ENCODE measurements at regions not wholly inside any gene's neighbourhood (a gene's known extent, or its start where the extent isn't known, plus 50 kb on each side); places are given as distances from the start of the nearest gene placed in this dataset.
"Not testable (repeated sequence)": the region's sequence is repeated elsewhere in the genome, so short reads cannot be mapped to it uniquely, and the experiment has no call there.

DNA sequence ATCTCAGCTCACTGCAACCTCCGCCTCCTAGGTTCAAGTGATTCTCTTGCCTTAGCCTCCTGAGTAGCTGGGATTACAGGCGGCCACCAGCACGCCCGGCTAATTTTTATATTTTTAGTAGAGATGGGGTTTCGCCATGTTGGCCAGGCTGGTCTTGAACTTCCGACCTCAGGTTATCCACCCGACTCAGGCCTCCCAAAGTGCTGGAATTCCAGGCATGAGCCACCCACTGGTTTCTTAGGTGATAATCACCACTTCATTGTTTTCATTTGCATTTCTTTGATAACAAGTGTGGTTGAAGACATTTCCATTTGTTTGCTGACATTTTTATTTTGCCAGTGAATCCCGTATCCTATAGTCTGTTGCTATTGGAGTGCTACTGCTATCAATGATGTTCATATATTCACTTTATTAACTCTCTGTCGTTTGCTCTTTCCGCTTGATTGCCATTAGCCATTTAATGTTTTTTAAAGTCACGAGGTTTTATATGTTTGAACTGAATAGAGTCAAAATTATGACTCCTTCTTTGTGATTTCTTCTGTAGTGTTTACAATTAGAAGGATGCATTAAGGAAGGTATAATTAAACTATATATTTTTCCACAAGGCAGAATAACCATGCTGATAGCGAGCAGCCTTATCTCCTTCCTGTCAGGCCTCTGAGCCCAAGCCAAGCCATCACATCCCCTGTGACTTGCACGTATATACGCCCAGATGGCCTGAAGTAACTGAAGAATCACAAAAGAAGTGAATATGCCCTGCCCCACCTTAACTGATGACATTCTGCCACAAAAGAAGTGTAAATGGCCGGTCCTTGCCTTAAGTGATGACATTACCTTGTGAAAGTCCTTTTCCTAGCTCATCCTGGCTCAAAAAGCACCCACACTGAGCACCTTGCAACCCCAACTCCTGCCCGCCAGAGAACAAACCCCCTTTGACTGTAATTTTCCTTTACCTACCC, 87.3 kb upstream of the DAPK1 start:
- DNase-seq (ENCODE audit: low spot score): not testable (repeated sequence)

- DNase-seq (ENCODE audit: low spot score): no peak
These were observed 76.8 kb upstream of the DAPK1 start for GRCh38 chr9:87420884-87421283.

- no peak for DNase-seq (ENCODE audit: low spot score)
These were observed 75.9 kb upstream of the DAPK1 start for GRCh38 chr9:87421734-87422133.

DNA sequence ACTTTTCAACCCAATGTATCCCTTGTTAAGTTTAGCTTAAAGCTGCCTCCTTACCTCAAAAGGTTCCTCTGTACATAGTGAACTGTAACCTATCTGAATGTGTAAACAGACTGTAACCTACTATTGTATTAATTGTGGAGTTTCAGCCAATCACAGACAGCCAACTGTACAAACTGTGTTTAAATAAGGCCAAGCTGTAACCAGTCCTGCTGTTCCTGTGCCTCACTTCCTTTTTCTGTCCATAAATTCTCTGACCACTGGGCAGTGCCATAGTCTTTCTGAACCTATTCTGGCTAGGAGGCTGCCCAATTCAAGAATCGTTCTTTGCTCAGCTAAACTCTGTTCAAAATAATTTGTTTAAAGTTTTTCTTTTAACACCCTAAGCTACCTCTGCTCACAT, 74.7 kb upstream of the DAPK1 start:
- DNase-seq (ENCODE audit: low spot score): no peak

GRCh38 chr9:87423885-87424284, 73.8 kb upstream of the DAPK1 start:
- DNase-seq (ENCODE audit: low spot score): not testable (repeated sequence)

DNA sequence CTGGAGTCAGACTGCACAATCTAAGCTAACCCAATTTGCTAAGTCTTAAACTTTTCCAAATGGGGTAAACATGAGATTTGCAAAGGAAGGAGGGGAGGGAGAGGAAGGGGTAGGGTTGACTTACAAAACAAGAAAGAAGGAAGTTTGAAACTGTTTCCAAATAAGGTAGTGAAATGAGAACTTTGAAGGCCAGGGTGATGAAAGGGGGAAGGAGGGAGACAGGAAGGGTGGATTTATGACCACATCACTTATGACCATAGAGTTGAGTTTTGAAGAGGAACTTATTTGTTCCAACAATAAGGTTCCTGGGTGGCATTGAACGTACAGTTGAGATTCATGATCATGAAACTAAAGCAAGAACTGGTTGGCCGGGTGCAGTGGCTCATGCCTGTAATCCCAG, 72.5 kb upstream of the DAPK1 start:
- DNase-seq (ENCODE audit: low spot score): no peak

DNA sequence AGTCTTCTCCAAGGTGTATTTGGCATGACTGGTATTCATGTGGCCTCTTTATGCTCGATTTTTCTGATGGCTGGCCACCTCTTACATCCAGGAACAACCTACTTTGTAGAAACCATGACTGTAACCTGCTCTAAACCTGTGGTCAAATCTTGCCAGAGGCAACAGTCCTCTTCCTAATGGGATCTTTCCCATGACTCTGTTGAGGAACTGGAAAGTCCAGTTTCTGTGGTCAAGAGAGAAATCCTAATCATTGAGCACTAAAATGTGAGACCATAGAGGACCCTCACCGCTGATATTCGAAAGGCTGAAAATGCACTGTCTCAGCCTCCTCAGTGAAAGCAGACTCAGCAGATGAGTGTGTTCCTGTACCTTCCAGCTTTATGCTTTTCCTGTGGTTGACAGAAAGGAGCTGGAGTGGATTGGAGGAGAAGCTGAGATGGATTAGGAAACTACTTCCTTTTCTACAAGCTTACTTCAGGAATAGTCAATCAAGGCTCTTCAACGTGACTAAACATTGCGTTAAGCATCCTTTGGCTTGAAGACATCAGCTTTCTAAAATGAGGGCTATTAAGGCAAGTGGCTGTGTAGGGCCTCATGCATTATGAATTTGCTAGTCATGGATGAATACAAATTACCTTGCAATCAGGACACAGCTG, 69.7 kb upstream of the DAPK1 start:
- DNase-seq (ENCODE audit: low spot score): no peak

- no peak for DNase-seq (ENCODE audit: low spot score)
These were observed 69.0 kb upstream of the DAPK1 start for GRCh38 chr9:87428659-87429058.

DNA sequence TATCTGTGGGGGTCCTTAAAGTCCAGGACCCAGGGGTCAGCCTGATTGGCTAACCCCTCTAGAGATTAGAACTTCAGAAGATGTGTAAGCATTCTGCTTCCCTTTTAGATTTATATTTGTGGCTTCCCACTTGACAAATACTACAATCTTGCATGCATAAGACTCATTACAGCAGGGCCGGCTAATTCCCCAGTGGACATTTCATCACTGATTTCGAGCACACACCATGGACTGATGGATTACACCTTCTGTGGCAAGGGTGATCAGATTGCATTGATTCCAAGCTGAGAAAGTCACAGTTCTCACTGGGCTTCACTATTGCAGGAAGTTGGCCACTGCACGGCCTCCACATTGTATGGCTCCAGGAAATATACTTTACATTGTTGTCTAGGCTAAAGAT, 65.8 kb upstream of the DAPK1 start:
- DNase-seq (ENCODE audit: low spot score): no peak

DNA sequence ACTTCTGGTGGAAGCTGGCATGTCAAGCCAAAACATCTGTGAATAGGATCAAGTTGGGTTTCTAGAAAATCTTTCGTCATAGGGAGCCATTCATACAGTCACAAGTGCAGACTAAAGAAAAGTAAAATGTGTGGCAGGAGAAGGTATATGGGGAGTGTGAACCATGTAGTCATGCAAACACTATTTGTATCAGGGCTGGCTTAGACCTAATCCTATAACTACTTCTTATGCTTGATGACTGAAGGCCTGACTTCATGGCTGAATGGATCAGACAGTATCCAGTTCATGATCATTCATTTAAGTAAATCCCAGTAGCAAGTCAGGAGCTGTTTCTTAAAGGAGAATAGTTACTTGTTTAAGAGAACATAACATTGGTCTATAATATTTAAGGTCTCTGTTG, 63.8 kb upstream of the DAPK1 start:
- no peak for DNase-seq (ENCODE audit: low spot score)

DNA sequence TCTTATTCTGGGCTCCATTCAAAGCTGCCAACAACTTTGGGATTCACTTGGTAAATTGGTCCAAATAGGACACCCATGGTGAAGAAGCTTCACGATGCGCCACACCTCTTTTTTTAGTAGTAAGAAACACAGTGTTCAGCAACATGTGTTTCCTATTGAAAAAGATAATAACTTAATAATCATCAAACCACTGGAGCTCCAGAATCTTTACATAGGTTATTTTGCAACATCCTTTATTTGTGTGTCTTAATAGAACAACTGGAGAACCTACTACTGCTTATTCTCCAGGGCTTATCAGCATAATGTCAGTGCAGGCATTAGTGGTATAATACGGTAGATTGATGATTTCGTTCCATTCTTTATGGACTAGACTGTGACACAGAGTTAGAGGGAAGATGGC, 63.3 kb upstream of the DAPK1 start:
- no peak for DNase-seq (ENCODE audit: low spot score)

GRCh38 chr9:87435189-87435880, 62.3 kb upstream of the DAPK1 start:
- DNase-seq (ENCODE audit: low spot score): no peak

DNA sequence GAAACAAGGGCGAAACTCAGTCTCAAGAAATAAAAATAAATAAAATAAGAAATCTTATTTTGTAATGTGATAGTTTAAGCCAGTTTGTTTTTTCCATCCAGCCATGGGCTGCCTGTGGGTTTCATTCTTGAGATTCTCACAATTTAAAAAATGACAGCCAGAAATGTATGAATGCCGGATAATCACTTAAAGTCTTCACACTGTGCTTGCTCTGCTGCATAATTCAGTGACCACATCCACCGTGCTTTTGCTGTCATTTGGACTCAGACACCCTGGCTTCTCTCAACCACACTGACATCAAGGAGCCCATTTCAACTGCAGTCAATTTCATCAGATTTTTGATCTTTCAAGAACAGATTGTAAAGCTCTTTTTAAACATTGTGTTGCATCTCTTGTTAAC, 61.0 kb upstream of the DAPK1 start:
- no peak for DNase-seq (ENCODE audit: low spot score)

GRCh38 chr9:87437966-87438365, 59.7 kb upstream of the DAPK1 start:
- DNase-seq (ENCODE audit: low spot score): no peak

DNA sequence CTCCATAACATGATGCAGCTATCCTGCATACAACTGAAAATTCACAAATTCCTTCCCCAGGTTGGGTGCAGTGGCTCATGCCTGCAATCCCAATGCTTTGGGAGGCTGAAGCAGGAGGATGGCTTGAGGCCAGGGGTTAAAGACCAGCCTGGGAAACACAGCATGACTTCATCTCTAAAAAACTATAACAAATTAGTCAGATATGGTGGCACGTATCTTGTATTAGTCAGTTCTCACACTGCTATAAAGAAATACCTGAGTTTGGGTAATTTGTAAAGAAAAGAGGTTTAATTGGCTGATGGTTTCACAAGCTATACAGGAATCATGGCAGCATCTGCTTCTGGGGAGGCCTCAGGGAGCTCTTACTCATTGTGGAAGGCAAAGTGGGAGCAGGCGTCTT, 56.4 kb upstream of the DAPK1 start:
- no peak for DNase-seq (ENCODE audit: low spot score)

GRCh38 chr9:87442451-87442850, 55.2 kb upstream of the DAPK1 start:
- DNase-seq (ENCODE audit: low spot score): no peak

- DNase-seq (ENCODE audit: low spot score): no peak
These were observed 54.7 kb upstream of the DAPK1 start for GRCh38 chr9:87443006-87443405.

DNA sequence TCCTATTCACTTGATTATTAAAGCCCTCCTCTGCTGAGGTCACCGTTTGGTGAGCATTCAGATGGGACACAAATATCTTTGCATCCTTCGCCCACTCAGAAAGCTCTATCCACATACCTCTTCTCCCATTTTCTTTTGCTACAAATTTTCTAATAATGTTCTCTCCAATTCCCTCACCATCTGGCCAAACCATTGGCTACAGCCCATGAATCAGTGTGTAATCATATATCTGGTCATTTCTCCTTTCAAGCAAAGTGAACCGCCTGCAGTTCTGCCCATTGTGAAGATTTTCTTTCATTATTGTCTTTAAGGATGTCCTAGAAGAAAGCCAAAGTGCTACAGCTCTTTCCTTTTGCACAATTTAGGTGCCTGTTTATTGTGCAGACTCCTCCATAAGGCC, 54.2 kb upstream of the DAPK1 start:
- no peak for DNase-seq (ENCODE audit: low spot score)

- peak; percentile 56 for DNase-seq (ENCODE audit: low spot score)
These were observed 52.0 kb upstream of the DAPK1 start for GRCh38 chr9:87445646-87446045.

GRCh38 chr9:87446527-87446926, 51.1 kb upstream of the DAPK1 start:
- no peak for DNase-seq (ENCODE audit: low spot score)

DNA sequence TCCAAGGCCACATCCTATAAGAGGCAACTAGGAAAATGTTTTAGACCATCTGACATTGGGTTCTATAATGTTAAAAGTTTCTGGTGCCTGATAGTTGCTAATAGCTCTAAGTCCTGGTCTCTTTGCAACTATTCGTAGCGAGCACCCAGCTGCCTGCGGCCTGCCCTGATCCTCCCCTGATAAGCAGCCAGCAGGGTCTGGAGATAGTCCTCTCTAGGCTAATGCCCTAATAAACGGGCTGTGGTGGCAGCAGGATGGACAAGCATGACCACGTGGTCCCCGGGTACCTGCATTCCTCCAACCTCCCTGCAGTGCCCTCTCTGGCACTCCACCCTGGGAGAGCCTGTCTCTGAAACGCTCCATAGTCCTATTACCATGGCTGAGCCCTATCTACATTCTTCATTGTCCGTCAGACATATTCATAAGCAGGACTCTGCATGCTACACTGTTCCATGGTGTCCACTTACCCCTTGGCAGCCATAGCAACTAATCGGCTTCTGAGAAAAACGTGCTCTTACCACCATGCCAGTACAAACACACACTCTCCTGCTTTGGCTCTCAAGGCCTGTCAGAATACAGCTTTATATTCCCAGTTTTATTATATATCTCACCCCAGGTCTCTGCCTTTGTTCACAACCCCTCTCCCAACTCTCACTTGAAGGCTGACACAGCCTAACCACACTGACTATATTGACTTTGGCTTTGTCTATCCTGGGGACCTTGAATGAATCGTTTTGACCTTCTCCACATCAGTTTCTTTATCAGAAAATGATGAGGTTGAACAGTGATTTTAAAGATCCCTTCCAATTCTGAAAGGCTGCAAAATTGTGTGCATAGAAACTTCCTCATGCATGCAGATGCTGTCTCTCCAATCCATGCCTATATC, 49.9 kb upstream of the DAPK1 start:
- no peak for DNase-seq (ENCODE audit: low spot score)
